Inflammatory macrophage (primary cell): ENCODE measurements at regions not wholly inside any gene's neighbourhood (a gene's known extent, or its start where the extent isn't known, plus 50 kb on each side); places are given as distances from the start of the nearest gene placed in this dataset.
"Not testable (repeated sequence)": the region's sequence is repeated elsewhere in the genome, so short reads cannot be mapped to it uniquely, and the experiment has no call there.

Experiments
- DNase-seq, 2 donors: peaks; one replicate each; pipeline ENCODE4 v3.0.0-alpha.2; 2020 to 2022

GRCh38 chr6:48990739-48991138, 472.3 kb downstream of the MMUT start:
- no peak for DNase-seq

- no peak for DNase-seq
Measured at GRCh38 chr6:48986845-48987244, 476.2 kb downstream of the MMUT start.

GRCh38 chr6:48986105-48986504, 476.9 kb downstream of the MMUT start:
- DNase-seq = no peak

GRCh38 chr6:48985025-48985424, 478.0 kb downstream of the MMUT start:
- no peak for DNase-seq

- DNase-seq = not testable (repeated sequence)
Measured at GRCh38 chr6:48983968-48984367, 479.1 kb downstream of the MMUT start.

GRCh38 chr6:48983377-48983776, 479.7 kb downstream of the MMUT start:
- no peak for DNase-seq

- DNase-seq = no peak
Measured at GRCh38 chr6:48979806-48980205, 483.2 kb downstream of the MMUT start.

GRCh38 chr6:48979085-48979484, 484.0 kb downstream of the MMUT start:
- no peak for DNase-seq

- DNase-seq = no peak
Measured at GRCh38 chr6:48978016-48978415, 485.0 kb downstream of the MMUT start.

GRCh38 chr6:48977573-48977972, 485.5 kb downstream of the MMUT start:
- DNase-seq = no peak

GRCh38 chr6:48973491-48973890, 489.6 kb downstream of the MMUT start:
- DNase-seq = no peak

- no peak for DNase-seq
Measured at GRCh38 chr6:48961781-48962415, 501.2 kb downstream of the MMUT start.

- DNase-seq = no peak
Measured at GRCh38 chr6:48959251-48960060, 503.6 kb downstream of the MMUT start.

- no peak for DNase-seq
Measured at GRCh38 chr6:48957781-48958180, 505.3 kb downstream of the MMUT start.

- DNase-seq = no peak
Measured at GRCh38 chr6:48951917-48952316, 511.1 kb downstream of the MMUT start.

- peak in 1 of 2 donors; percentile 1 for DNase-seq
Measured at GRCh38 chr6:48944276-48944675, 518.8 kb downstream of the MMUT start.

- DNase-seq = no peak
Measured at GRCh38 chr6:48933136-48933535, 529.9 kb downstream of the MMUT start.

- DNase-seq = no peak
Measured at GRCh38 chr6:48928937-48929336, 534.1 kb downstream of the MMUT start.

GRCh38 chr6:48922837-48923236, 540.2 kb downstream of the MMUT start:
- no peak for DNase-seq

GRCh38 chr6:48919555-48919954, 543.5 kb downstream of the MMUT start:
- no peak for DNase-seq

GRCh38 chr6:48917233-48917632, 545.8 kb downstream of the MMUT start:
- no peak for DNase-seq

GRCh38 chr6:48916607-48917006, 546.4 kb downstream of the MMUT start:
- DNase-seq = no peak

- DNase-seq = no peak
Measured at GRCh38 chr6:48915591-48915990, 547.5 kb downstream of the MMUT start.

- no peak for DNase-seq
Measured at GRCh38 chr6:48912503-48912902, 550.5 kb downstream of the MMUT start.
